GM18517 (cell line): ENCODE measurements at regions not wholly inside any gene's neighbourhood (a gene's known extent, or its start where the extent isn't known, plus 50 kb on each side); places are given as distances from the start of the nearest gene placed in this dataset.

Experiments
- ATAC-seq: cut with Tn5 transposase; IDR thresholded peaks from one replicate; pipeline ENCODE4 v1.9.1; 2021; ENCODE audit warnings: mild to moderate bottlenecking, moderate library complexity; ENCODE audit not compliant: unreplicated experiment

GRCh38 chr11:107222431-107222830, 204.2 kb upstream of the GUCY1A2 start:
- ATAC-seq = no peak

GRCh38 chr11:107221748-107222285, 203.5 kb upstream of the GUCY1A2 start:
- no peak for ATAC-seq

- no peak for ATAC-seq
These were observed 200.1 kb upstream of the GUCY1A2 start for GRCh38 chr11:107218123-107219013.

GRCh38 chr11:107217444-107217843, 199.2 kb upstream of the GUCY1A2 start:
- ATAC-seq = no peak

- ATAC-seq = no peak
These were observed 196.7 kb upstream of the GUCY1A2 start for GRCh38 chr11:107215010-107215409.

GRCh38 chr11:107203656-107204055, 185.4 kb upstream of the GUCY1A2 start:
- ATAC-seq = no peak

GRCh38 chr11:107202241-107202640, 184.0 kb upstream of the GUCY1A2 start:
- ATAC-seq = no peak

- ATAC-seq = no peak
These were observed 180.3 kb upstream of the GUCY1A2 start for GRCh38 chr11:107198490-107199007.

- no peak for ATAC-seq
These were observed 179.7 kb upstream of the GUCY1A2 start for GRCh38 chr11:107197932-107198331.

- ATAC-seq = no peak
These were observed 178.5 kb upstream of the GUCY1A2 start for GRCh38 chr11:107196732-107197131.

- no peak for ATAC-seq
These were observed 166.7 kb upstream of the GUCY1A2 start for GRCh38 chr11:107184986-107185385.

- no peak for ATAC-seq
These were observed 165.7 kb upstream of the GUCY1A2 start for GRCh38 chr11:107183953-107184352.

- no peak for ATAC-seq
These were observed 164.7 kb upstream of the GUCY1A2 start for GRCh38 chr11:107182978-107183377.

GRCh38 chr11:107180236-107180635, 162.0 kb upstream of the GUCY1A2 start:
- ATAC-seq = no peak

GRCh38 chr11:107179829-107180228, 161.6 kb upstream of the GUCY1A2 start:
- no peak for ATAC-seq

- ATAC-seq = no peak
These were observed 158.8 kb upstream of the GUCY1A2 start for GRCh38 chr11:107177106-107177477.

GRCh38 chr11:107176148-107177105, 158.2 kb upstream of the GUCY1A2 start:
- ATAC-seq = no peak

GRCh38 chr11:107174856-107175255, 156.6 kb upstream of the GUCY1A2 start:
- no peak for ATAC-seq

GRCh38 chr11:107172996-107173395, 154.7 kb upstream of the GUCY1A2 start:
- no peak for ATAC-seq

GRCh38 chr11:107157809-107158187, 139.5 kb upstream of the GUCY1A2 start:
- ATAC-seq = no peak

GRCh38 chr11:107157146-107157808, 139.0 kb upstream of the GUCY1A2 start:
- no peak for ATAC-seq
